ENCODE measurements at regions not wholly inside any gene's neighbourhood (a gene's known extent, or its start where the extent isn't known, plus 50 kb on each side); places are given as distances from the start of the nearest gene placed in this dataset.
A peak's percentile ranks its signal among the peaks of the same experiment; 100 is the strongest.

GRCh38 chr12:93135286-93136239 is 206.5 kb upstream of the EEA1 start:
- H3K4me3 ChIP-seq (ENCODE audit: low read depth, low read length): no peak overlapping the region
- peaks cover 12% of the 10 kb centered on the region; the same call in 1 of the 2 replicates for H3K4me1 ChIP-seq (ENCODE audit: control insufficient read depth, insufficient read depth, low read length)
- H3K9me3 ChIP-seq (ENCODE audit: control insufficient read depth, insufficient read depth, low read depth, low read length): no peaks in the 10 kb centered on the region
- no peak overlapping the region for H3K27ac ChIP-seq (ENCODE audit: extremely low read depth, low read depth, low read length)
- H3K36me3 ChIP-seq (ENCODE audit: control insufficient read depth in 2 of 2, insufficient read depth in 1 of 2, low read length in 2 of 2): no peaks in the 10 kb centered on the region
- ChIA-PET CTCF (interaction anchor here (0.6 to 1.6 kb wide), 3 partner anchors 38 to 189 kb away, joined by 3 to 5 read pairs (median 4); no protein-coding TSS in a partner anchor), POLR2A (no interaction called here)
- no peak for TF ChIP-seq ZNF488 (tag by site-specific recombination; IDR thresholded peaks at IDR 0.05)
- no peak for TF ChIP-seq ZNF514 (tag by site-specific recombination; IDR thresholded peaks at IDR 0.05)
- no peak for TF ChIP-seq GLIS1 (tag by site-specific recombination; IDR thresholded peaks at IDR 0.05)
- TF ChIP-seq ZNF37A (tag by site-specific recombination; IDR thresholded peaks at IDR 0.05): no peak
- TF ChIP-seq YY1 (tag by site-specific recombination; IDR thresholded peaks at IDR 0.05): no peak
- no peak for TF ChIP-seq ZNF223 (tag by site-specific recombination; IDR thresholded peaks at IDR 0.05)
- no peak for TF ChIP-seq ZNF529 (tag by site-specific recombination; IDR thresholded peaks at IDR 0.05; ENCODE audit: insufficient replicate concordance)
- TF ChIP-seq, protein P1, sequence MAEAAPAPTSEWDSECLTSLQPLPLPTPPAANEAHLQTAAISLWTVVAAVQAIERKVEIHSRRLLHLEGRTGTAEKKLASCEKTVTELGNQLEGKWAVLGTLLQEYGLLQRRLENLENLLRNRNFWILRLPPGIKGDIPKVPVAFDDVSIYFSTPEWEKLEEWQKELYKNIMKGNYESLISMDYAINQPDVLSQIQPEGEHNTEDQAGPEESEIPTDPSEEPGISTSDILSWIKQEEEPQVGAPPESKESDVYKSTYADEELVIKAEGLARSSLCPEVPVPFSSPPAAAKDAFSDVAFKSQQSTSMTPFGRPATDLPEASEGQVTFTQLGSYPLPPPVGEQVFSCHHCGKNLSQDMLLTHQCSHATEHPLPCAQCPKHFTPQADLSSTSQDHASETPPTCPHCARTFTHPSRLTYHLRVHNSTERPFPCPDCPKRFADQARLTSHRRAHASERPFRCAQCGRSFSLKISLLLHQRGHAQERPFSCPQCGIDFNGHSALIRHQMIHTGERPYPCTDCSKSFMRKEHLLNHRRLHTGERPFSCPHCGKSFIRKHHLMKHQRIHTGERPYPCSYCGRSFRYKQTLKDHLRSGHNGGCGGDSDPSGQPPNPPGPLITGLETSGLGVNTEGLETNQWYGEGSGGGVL (tag by site-specific recombination; IDR thresholded peaks at IDR 0.05): no peak; the same call in 1 of the 2 replicates
- TF ChIP-seq ZNF155 (tag by site-specific recombination; IDR thresholded peaks at IDR 0.05): no peak
- no peak for TF ChIP-seq MEIS1 (CRISPR knock-in tag; IDR thresholded peaks at IDR 0.05; ENCODE audit: borderline replicate concordance)
- no peak for TF ChIP-seq ZNF112 (tag by site-specific recombination; IDR thresholded peaks at IDR 0.05)
- no peak for TF ChIP-seq ZNF138 (tag by site-specific recombination; IDR thresholded peaks at IDR 0.05; ENCODE audit: borderline replicate concordance)
- no peak for TF ChIP-seq ZSCAN4 (tag by site-specific recombination; IDR thresholded peaks at IDR 0.05)
- peak; percentile 98 for TF ChIP-seq OSR2 (tag by site-specific recombination; IDR thresholded peaks at IDR 0.05)
- TF ChIP-seq KLF8 (tag by site-specific recombination; IDR thresholded peaks at IDR 0.05): peak; percentile 51
- TF ChIP-seq ZNF19 (tag by site-specific recombination; IDR thresholded peaks at IDR 0.05; ENCODE audit: low read depth): no peak
- TF ChIP-seq ZSCAN30 (tag by site-specific recombination; IDR thresholded peaks at IDR 0.05): no peak
- TF ChIP-seq ZNF169 (tag by site-specific recombination; IDR thresholded peaks at IDR 0.05): no peak
- no peak for TF ChIP-seq ZNF175 (tag by site-specific recombination; IDR thresholded peaks at IDR 0.05)
- TF ChIP-seq ZNF221 (tag by site-specific recombination; IDR thresholded peaks at IDR 0.05; ENCODE audit: borderline replicate concordance): no peak
- no peak for TF ChIP-seq SETDB1 (IDR thresholded peaks at IDR 0.05; ENCODE audit: insufficient read length, low read length)
- TF ChIP-seq GLI2 (tag by site-specific recombination; IDR thresholded peaks at IDR 0.05; ENCODE audit: borderline replicate concordance, low read depth): 0 out of 2 replicates have a peak, but pooled peaks have one; percentile 6
- peak; percentile 84 for TF ChIP-seq WT1 (tag by site-specific recombination; IDR thresholded peaks at IDR 0.05)
- TF ChIP-seq ZNF629 (tag by site-specific recombination; IDR thresholded peaks at IDR 0.05): peak; percentile 48; the same call in 1 of the 2 replicates
- peak; percentile 70 for TF ChIP-seq ZEB2 (tag by site-specific recombination; IDR thresholded peaks at IDR 0.05)
- no peak for TF ChIP-seq ZNF48 (tag by site-specific recombination; IDR thresholded peaks at IDR 0.05)
- TF ChIP-seq ZNF549 (tag by site-specific recombination; IDR thresholded peaks at IDR 0.05): no peak
- peak; percentile 45; the same call in 1 of the 2 replicates for TF ChIP-seq PRDM10 (tag by site-specific recombination; IDR thresholded peaks at IDR 0.05)
- no peak for TF ChIP-seq ZNF660 (tag by site-specific recombination; IDR thresholded peaks at IDR 0.05)
- TF ChIP-seq ZNF174 (tag by site-specific recombination; IDR thresholded peaks at IDR 0.05): no peak
- TF ChIP-seq ZNF830 (tag by site-specific recombination; IDR thresholded peaks at IDR 0.05; ENCODE audit: low read depth): no peak
- TF ChIP-seq HOXA7 (CRISPR knock-in tag; IDR thresholded peaks at IDR 0.05; ENCODE audit: borderline replicate concordance): no peak

All from HEK293 (cell line).